PFSK-1 (cell line): ENCODE measurements at regions not wholly inside any gene's neighbourhood (a gene's known extent, or its start where the extent isn't known, plus 50 kb on each side); places are given as distances from the start of the nearest gene placed in this dataset.

Experiments
- POLR2AphosphoS5 ChIP-seq: IDR thresholded peaks from 2 replicates; pipeline ENCODE4 v1.6.1; 2012; ENCODE audit warnings: low read depth, mild to moderate bottlenecking, control low read depth, low read length, moderate library complexity
- SIN3A ChIP-seq: IDR thresholded peaks from 2 replicates; pipeline ENCODE4 v1.6.1; 2012; ENCODE audit warnings: mild to moderate bottlenecking, low read length, moderate library complexity, borderline replicate concordance; ENCODE audit not compliant: insufficient read depth

GRCh38 chr16:65716737-65717700, 595.2 kb upstream of the CDH11 start:
- no peak for TF ChIP-seq SIN3A
- no peak for TF ChIP-seq POLR2AphosphoS5
